KMS-11 (cell line): ENCODE measurements at regions not wholly inside any gene's neighbourhood (a gene's known extent, or its start where the extent isn't known, plus 50 kb on each side); places are given as distances from the start of the nearest gene placed in this dataset.

Source experiments
- H2AFZ ChIP-seq: fragments of 200-600 bp; sonication (generic); 2 replicates; pipeline ENCODE4 v1.6.1; 2016; ENCODE audit warnings: antibody characterized with exemption, mixed run types, low read depth
- H3K27ac ChIP-seq: fragments of 200-600 bp; sonication (generic); 2 replicates; pipeline ENCODE4 v1.6.1; 2016; ENCODE audit warnings: mild to moderate bottlenecking, mixed run types
- H3K27me3 ChIP-seq: fragments of 200-600 bp; sonication (generic); 2 replicates; pipeline ENCODE4 v1.6.1; 2017; ENCODE audit warnings: mild to moderate bottlenecking, low read depth, mixed run types, moderate library complexity; ENCODE audit not compliant: insufficient read depth
- H3K36me3 ChIP-seq: fragments of 200-600 bp; sonication (generic); 2 replicates; pipeline ENCODE4 v1.6.1; 2017; ENCODE audit warnings: mild to moderate bottlenecking, mixed run types; ENCODE audit not compliant: insufficient read depth
- H3K4me1 ChIP-seq: fragments of 200-600 bp; sonication (generic); 2 replicates; pipeline ENCODE4 v1.6.1; 2016; ENCODE audit warnings: mild to moderate bottlenecking, low read depth, mixed run types; ENCODE audit not compliant: poor library complexity, severe bottlenecking
- H3K4me2 ChIP-seq: fragments of 200-600 bp; sonication (generic); 2 replicates; pipeline ENCODE4 v1.7.0; 2016; ENCODE audit warnings: mild to moderate bottlenecking, mixed run types
- H3K4me3 ChIP-seq: fragments of 200-600 bp; sonication (generic); IDR thresholded peaks from 2 replicates; pipeline ENCODE4 v1.6.1; 2017; ENCODE audit warnings: low read depth, low read length, mixed read lengths; ENCODE audit not compliant: insufficient read depth
- H3K79me2 ChIP-seq: fragments of 200-600 bp; sonication (generic); 2 replicates; pipeline ENCODE4 v1.6.1; 2016; ENCODE audit warnings: low read depth, mixed run types; ENCODE audit not compliant: insufficient read depth
- H3K9ac ChIP-seq: fragments of 200-600 bp; sonication (generic); 2 replicates; pipeline ENCODE4 v1.6.1; 2016; ENCODE audit warnings: mild to moderate bottlenecking, mixed run types
- H4K20me1 ChIP-seq: fragments of 200-600 bp; sonication (generic); 2 replicates; pipeline ENCODE4 v1.6.1; 2016; ENCODE audit warnings: mild to moderate bottlenecking, mixed run types; ENCODE audit not compliant: insufficient read depth
- TF ChIP-seq, protein P1 (sequence below): fragments of 200-600 bp; sonication (generic); conservative IDR thresholded peaks from 2 replicates; pipeline ENCODE4 v1.6.1; 2017; ENCODE audit warnings: low read depth, mild to moderate bottlenecking, antibody characterized with exemption, low read length, moderate library complexity, mixed read lengths

DNA sequence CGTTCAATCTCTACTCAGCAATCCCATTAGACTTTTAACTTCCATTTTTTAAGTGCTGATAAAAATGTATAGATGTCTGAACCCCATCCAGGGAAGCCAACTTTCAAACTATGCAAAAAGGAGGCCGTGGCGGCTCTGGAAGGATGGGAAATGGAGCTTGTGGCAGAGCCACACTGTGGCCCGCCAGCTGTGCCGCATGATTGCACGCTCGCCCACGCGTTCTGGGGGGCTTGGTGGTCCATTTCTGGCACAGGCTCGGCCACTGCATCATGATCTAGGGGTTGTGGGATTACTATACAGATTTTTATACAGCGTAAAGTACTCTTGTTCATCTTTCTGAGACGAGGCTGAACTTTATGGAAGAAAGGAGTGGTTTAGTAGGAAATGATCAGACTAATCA, 57.6 kb downstream of the FOXL1 start:
- Histone ChIP-seq H3K4me3 (no peak overlapping the region), H3K4me1 (no peaks in the 10 kb centered on the region), H3K27me3 (no peaks in the 10 kb centered on the region; the same call in 1 of the 2 replicates), H3K9ac (no peak overlapping the region), H3K4me2 (no peak overlapping the region), H3K79me2 (no peaks in the 10 kb centered on the region), H4K20me1 (no peaks in the 10 kb centered on the region), H3K36me3 (no peaks in the 10 kb centered on the region), H3K27ac (no peak overlapping the region), H2AFZ (no peak overlapping the region)
- TF ChIP-seq, protein P1, sequence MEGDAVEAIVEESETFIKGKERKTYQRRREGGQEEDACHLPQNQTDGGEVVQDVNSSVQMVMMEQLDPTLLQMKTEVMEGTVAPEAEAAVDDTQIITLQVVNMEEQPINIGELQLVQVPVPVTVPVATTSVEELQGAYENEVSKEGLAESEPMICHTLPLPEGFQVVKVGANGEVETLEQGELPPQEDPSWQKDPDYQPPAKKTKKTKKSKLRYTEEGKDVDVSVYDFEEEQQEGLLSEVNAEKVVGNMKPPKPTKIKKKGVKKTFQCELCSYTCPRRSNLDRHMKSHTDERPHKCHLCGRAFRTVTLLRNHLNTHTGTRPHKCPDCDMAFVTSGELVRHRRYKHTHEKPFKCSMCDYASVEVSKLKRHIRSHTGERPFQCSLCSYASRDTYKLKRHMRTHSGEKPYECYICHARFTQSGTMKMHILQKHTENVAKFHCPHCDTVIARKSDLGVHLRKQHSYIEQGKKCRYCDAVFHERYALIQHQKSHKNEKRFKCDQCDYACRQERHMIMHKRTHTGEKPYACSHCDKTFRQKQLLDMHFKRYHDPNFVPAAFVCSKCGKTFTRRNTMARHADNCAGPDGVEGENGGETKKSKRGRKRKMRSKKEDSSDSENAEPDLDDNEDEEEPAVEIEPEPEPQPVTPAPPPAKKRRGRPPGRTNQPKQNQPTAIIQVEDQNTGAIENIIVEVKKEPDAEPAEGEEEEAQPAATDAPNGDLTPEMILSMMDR, result no peak

DNA sequence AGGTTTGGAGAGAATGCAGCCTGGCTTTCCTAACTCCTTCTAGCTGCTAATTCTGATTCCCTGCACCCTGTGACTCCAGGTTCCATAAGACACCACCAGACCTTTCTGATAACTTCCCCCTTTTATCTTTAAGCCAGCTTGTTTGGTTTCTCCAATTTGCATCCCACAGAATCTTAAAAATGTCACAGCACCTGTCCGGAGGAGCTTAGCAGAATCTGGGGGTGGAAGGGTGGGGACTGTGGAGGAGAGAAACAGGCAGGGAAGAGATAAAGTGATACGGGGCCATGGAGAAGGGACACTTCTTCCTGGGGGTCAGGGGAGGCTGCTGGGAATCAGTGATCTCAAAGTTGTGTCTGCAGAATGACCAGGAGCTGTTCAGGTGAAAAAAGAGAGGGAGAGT, 59.4 kb downstream of the FOXL1 start:
- Histone ChIP-seq H3K9ac (no peak overlapping the region), H3K4me2 (no peak overlapping the region), H3K36me3 (no peaks in the 10 kb centered on the region), H3K27ac (no peak overlapping the region), H2AFZ (no peak overlapping the region), H3K27me3 (no peaks in the 10 kb centered on the region; the same call in 1 of the 2 replicates), H3K79me2 (no peaks in the 10 kb centered on the region), H4K20me1 (no peaks in the 10 kb centered on the region), H3K4me3 (no peak overlapping the region), H3K4me1 (no peaks in the 10 kb centered on the region)
- TF ChIP-seq, protein P1, result no peak

DNA sequence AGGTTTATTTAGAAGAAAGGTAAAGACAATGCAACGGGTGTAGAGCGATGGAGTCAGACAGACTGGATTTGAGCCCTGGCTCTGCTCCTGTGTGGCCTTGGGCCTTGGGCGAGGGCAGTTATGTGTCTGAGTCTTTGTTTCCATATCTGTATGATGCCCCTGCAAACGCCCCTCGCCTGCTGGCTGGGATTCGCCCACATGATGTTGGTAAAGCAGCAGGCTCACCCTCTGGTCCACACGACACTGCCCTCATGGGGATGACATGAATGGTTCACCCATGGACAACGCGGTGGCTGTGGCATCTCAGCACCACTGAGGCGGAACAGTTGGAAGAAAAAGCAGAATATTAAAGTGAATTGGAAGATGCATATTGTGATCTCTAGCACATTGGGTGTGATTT, 60.3 kb downstream of the FOXL1 start:
- Histone ChIP-seq H4K20me1 (no peaks in the 10 kb centered on the region), H2AFZ (no peak overlapping the region), H3K9ac (no peak overlapping the region), H3K4me3 (no peak overlapping the region), H3K4me2 (no peak overlapping the region), H3K27me3 (peaks cover 3% of the 10 kb centered on the region; the same call in 1 of the 2 replicates), H3K27ac (no peak overlapping the region), H3K79me2 (no peaks in the 10 kb centered on the region), H3K4me1 (no peaks in the 10 kb centered on the region), H3K36me3 (no peaks in the 10 kb centered on the region)
- TF ChIP-seq, protein P1, result no peak

DNA sequence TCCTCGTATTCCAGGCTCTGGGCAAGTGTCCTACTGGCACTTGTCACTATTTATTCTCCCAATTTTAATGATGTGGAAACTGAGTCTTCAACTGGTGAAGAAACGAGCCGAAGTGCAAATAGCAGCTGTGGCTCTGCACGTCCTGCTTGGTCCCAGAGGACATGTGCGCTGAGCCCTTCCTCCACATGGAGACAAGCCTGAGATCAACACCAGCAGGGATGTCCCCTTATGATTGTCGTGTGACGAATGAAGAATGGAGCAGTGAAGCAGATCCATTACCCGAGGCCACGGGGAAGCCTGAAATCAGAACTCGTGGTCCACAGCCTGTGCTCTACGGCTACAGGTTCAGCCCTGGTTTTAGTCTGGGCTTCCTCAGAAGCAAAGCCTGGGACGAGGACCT, 61.0 kb downstream of the FOXL1 start:
- TF ChIP-seq, protein P1, result no peak
- Histone ChIP-seq H3K4me3 (no peak overlapping the region), H3K4me1 (no peaks in the 10 kb centered on the region), H3K27ac (no peak overlapping the region), H3K79me2 (no peaks in the 10 kb centered on the region), H4K20me1 (no peaks in the 10 kb centered on the region), H3K4me2 (no peak overlapping the region), H2AFZ (no peak overlapping the region), H3K36me3 (no peaks in the 10 kb centered on the region), H3K9ac (no peak overlapping the region), H3K27me3 (peaks cover 3% of the 10 kb centered on the region; the same call in 1 of the 2 replicates)
